NCI-H446 treated with DMSO at 0.1 percent for 48 hours (cell line): ENCODE measurements at regions not wholly inside any gene's neighbourhood (a gene's known extent, or its start where the extent isn't known, plus 50 kb on each side); places are given as distances from the start of the nearest gene placed in this dataset.

Experiments
- DNase-seq: peaks from one replicate; lab custom pipeline; 2025; lab: John Stamatoyannopoulos, UW

GRCh38 chr20:60131375-60131774 lies 173.2 kb downstream of the CDH26 start:
- no peak for DNase-seq

- DNase-seq: no peak
These were observed 174.1 kb downstream of the CDH26 start for GRCh38 chr20:60132162-60132826.

- no peak for DNase-seq
These were observed 174.8 kb downstream of the CDH26 start for GRCh38 chr20:60132827-60133670.

GRCh38 chr20:60135276-60135675 lies 177.1 kb downstream of the CDH26 start:
- DNase-seq: no peak

- no peak for DNase-seq
These were observed 178.6 kb downstream of the CDH26 start for GRCh38 chr20:60136645-60137401.

GRCh38 chr20:60137657-60138245 lies 179.5 kb downstream of the CDH26 start:
- peak; percentile 21 for DNase-seq

- DNase-seq: peak; percentile 6
These were observed 180.3 kb downstream of the CDH26 start for GRCh38 chr20:60138256-60139220.

GRCh38 chr20:60139663-60140446 lies 181.6 kb downstream of the CDH26 start:
- no peak for DNase-seq

- no peak for DNase-seq
These were observed 184.4 kb downstream of the CDH26 start for GRCh38 chr20:60142587-60142986.

GRCh38 chr20:60143261-60143842 lies 185.1 kb downstream of the CDH26 start:
- no peak for DNase-seq

GRCh38 chr20:60144404-60144803 lies 186.2 kb downstream of the CDH26 start:
- DNase-seq: no peak

- no peak for DNase-seq
These were observed 186.8 kb downstream of the CDH26 start for GRCh38 chr20:60144974-60145527.

- no peak for DNase-seq
These were observed 188.8 kb downstream of the CDH26 start for GRCh38 chr20:60147004-60147403.

GRCh38 chr20:60148885-60149284 lies 190.7 kb downstream of the CDH26 start:
- no peak for DNase-seq

- no peak for DNase-seq
These were observed 194.6 kb downstream of the CDH26 start for GRCh38 chr20:60152792-60153191.

- DNase-seq: no peak
These were observed 202.4 kb downstream of the CDH26 start for GRCh38 chr20:60160451-60161145.

GRCh38 chr20:60167812-60168211 lies 209.6 kb downstream of the CDH26 start:
- DNase-seq: no peak

GRCh38 chr20:60168963-60169362 lies 210.7 kb downstream of the CDH26 start:
- no peak for DNase-seq

- no peak for DNase-seq
These were observed 211.9 kb downstream of the CDH26 start for GRCh38 chr20:60170116-60170515.
